WTC11 (cell line): ENCODE measurements at regions not wholly inside any gene's neighbourhood (a gene's known extent, or its start where the extent isn't known, plus 50 kb on each side); places are given as distances from the start of the nearest gene placed in this dataset.

Experiments used
- ATAC-seq: fragments of 200-7000 bp; cut with Tn5 transposase; 2 replicates; pipeline ENCODE4 v1.10.0; 2021; ENCODE audit warnings: mild to moderate bottlenecking, moderate library complexity
- CTCF ChIA-PET: fragments of 300-600 bp; sonication (Branson Sonifier 250); formaldehyde crosslinking; loops from one replicate; lab custom pipeline; 2021; ENCODE audit warnings: antibody characterized with exemption; lab: Charles Lee
- POLR2A ChIA-PET: fragments of 350-600 bp; sonication (Branson Sonifier 250); formaldehyde crosslinking; loops from one replicate; lab custom pipeline; 2021; ENCODE audit warnings: antibody characterized with exemption; lab: Charles Lee
- DNase-seq: peaks from one replicate; pipeline ENCODE4 v3.0.0; 2021; ENCODE audit warnings: low spot score
- H3K27ac Mint-ChIP-seq: 2 replicates; pipeline ENCODE4 v1.8.0; 2021; ENCODE audit warnings: mixed read lengths
- H3K27me3 Mint-ChIP-seq: 2 replicates; pipeline ENCODE4 v1.8.0; 2021; ENCODE audit warnings: low read depth, mild to moderate bottlenecking, moderate library complexity, mixed read lengths
- H3K36me3 Mint-ChIP-seq: 2 replicates; pipeline ENCODE4 v1.8.0; 2021; ENCODE audit warnings: mixed read lengths
- H3K4me1 Mint-ChIP-seq: 2 replicates; pipeline ENCODE4 v1.8.0; 2022; ENCODE audit warnings: mixed read lengths
- H3K4me3 Mint-ChIP-seq: 2 replicates; pipeline ENCODE4 v1.8.0; 2021; ENCODE audit warnings: mild to moderate bottlenecking, moderate library complexity, mixed read lengths
- H3K9me3 Mint-ChIP-seq: 2 replicates; pipeline ENCODE4 v1.8.0; 2021; ENCODE audit warnings: mixed read lengths
- AFF4 ChIP-seq: sonication (generic); formaldehyde crosslinking; IDR thresholded peaks from 2 replicates; pipeline ENCODE4 v1.8.1; 2023; ENCODE audit warnings: mild to moderate bottlenecking, missing genetic modification reagents, borderline replicate concordance
- ATF1 ChIP-seq: sonication (generic); formaldehyde crosslinking; IDR thresholded peaks from 2 replicates; pipeline ENCODE4 v1.8.1; 2023; ENCODE audit warnings: mild to moderate bottlenecking, moderate library complexity, missing genetic modification reagents
- CBFB ChIP-seq: sonication (generic); formaldehyde crosslinking; IDR thresholded peaks from 2 replicates; pipeline ENCODE4 v1.8.1; 2022; ENCODE audit warnings: mild to moderate bottlenecking, low read depth, missing genetic modification reagents
- CDX4 ChIP-seq: fragments of 250-450 bp; sonication (Bioruptor Pico); IDR thresholded peaks from 2 replicates; pipeline ENCODE4 v1.9.0; 2021; ENCODE audit warnings: moderate library complexity, mild to moderate bottlenecking, inconsistent platforms, borderline replicate concordance
- E2F4 ChIP-seq: sonication (generic); formaldehyde crosslinking; IDR thresholded peaks from 2 replicates; pipeline ENCODE4 v1.8.1; 2022; ENCODE audit warnings: low read depth, mild to moderate bottlenecking, moderate library complexity, missing genetic modification reagents, borderline replicate concordance
- E2F5 ChIP-seq: sonication (generic); formaldehyde crosslinking; IDR thresholded peaks from 2 replicates; pipeline ENCODE4 v1.8.1; 2022; ENCODE audit warnings: mild to moderate bottlenecking, moderate library complexity, missing genetic modification reagents
- ERG ChIP-seq: fragments of 250-450 bp; sonication (Bioruptor Pico); IDR thresholded peaks from 2 replicates; pipeline ENCODE4 v1.8.0; 2021; ENCODE audit warnings: mild to moderate bottlenecking
- ESRRA ChIP-seq: sonication (generic); formaldehyde crosslinking; IDR thresholded peaks from 2 replicates; pipeline ENCODE4 v1.8.1; 2022; ENCODE audit warnings: mild to moderate bottlenecking, missing genetic modification reagents, borderline replicate concordance
- FOXJ3 ChIP-seq: sonication (generic); formaldehyde crosslinking; IDR thresholded peaks from 2 replicates; pipeline ENCODE4 v1.9.0; 2021; ENCODE audit warnings: missing genetic modification reagents, mild to moderate bottlenecking, borderline replicate concordance
- GABPB1 ChIP-seq: sonication (generic); formaldehyde crosslinking; IDR thresholded peaks from 2 replicates; pipeline ENCODE4 v1.8.1; 2023; ENCODE audit warnings: mild to moderate bottlenecking, missing genetic modification reagents
- GTF2I ChIP-seq: fragments of 250-450 bp; sonication (Bioruptor Pico); conservative IDR thresholded peaks from 2 replicates; pipeline ENCODE4 v1.4.0; 2021; ENCODE audit warnings: mild to moderate bottlenecking
- IRF2 ChIP-seq: sonication (generic); formaldehyde crosslinking; IDR thresholded peaks from 2 replicates; pipeline ENCODE4 v1.8.0; 2022; ENCODE audit warnings: low read depth, missing genetic modification reagents, borderline replicate concordance
- JUN ChIP-seq: sonication (generic); formaldehyde crosslinking; IDR thresholded peaks from 2 replicates; pipeline ENCODE4 v1.8.0; 2023; ENCODE audit warnings: mild to moderate bottlenecking, missing genetic modification reagents
- NFATC4 ChIP-seq: fragments of 250-450 bp; sonication (Bioruptor Pico); IDR thresholded peaks from 2 replicates; pipeline ENCODE4 v1.9.0; 2021; ENCODE audit warnings: mild to moderate bottlenecking
- OVOL2 ChIP-seq: fragments of 250-450 bp; sonication (Bioruptor Pico); IDR thresholded peaks from 2 replicates; pipeline ENCODE4 v1.9.0; 2021; ENCODE audit warnings: mild to moderate bottlenecking, borderline replicate concordance
- PREB ChIP-seq: sonication (generic); formaldehyde crosslinking; IDR thresholded peaks from 2 replicates; pipeline ENCODE4 v1.8.1; 2022; ENCODE audit warnings: mild to moderate bottlenecking, missing genetic modification reagents, moderate library complexity, borderline replicate concordance
- SP1 ChIP-seq: sonication (generic); formaldehyde crosslinking; conservative IDR thresholded peaks from 2 replicates; pipeline ENCODE4 v1.8.1; 2022; ENCODE audit warnings: missing genetic modification reagents
- ZBTB21 ChIP-seq: sonication (generic); formaldehyde crosslinking; IDR thresholded peaks from 2 replicates; pipeline ENCODE4 v1.8.1; 2023; ENCODE audit warnings: mild to moderate bottlenecking, missing genetic modification reagents, borderline replicate concordance
- ZNF232 ChIP-seq: sonication (generic); formaldehyde crosslinking; IDR thresholded peaks from 2 replicates; pipeline ENCODE4 v1.8.0; 2022; ENCODE audit warnings: mild to moderate bottlenecking, missing genetic modification reagents
- ZSCAN18 ChIP-seq: fragments of 250-450 bp; sonication (Bioruptor Pico); IDR thresholded peaks from 2 replicates; pipeline ENCODE4 v2.1.2; 2022; ENCODE audit warnings: mild to moderate bottlenecking, moderate library complexity
- TF ChIP-seq, protein P1 (sequence below): sonication (generic); formaldehyde crosslinking; IDR thresholded peaks from 2 replicates; pipeline ENCODE4 v1.8.0; 2023; ENCODE audit warnings: missing genetic modification reagents

DNA sequence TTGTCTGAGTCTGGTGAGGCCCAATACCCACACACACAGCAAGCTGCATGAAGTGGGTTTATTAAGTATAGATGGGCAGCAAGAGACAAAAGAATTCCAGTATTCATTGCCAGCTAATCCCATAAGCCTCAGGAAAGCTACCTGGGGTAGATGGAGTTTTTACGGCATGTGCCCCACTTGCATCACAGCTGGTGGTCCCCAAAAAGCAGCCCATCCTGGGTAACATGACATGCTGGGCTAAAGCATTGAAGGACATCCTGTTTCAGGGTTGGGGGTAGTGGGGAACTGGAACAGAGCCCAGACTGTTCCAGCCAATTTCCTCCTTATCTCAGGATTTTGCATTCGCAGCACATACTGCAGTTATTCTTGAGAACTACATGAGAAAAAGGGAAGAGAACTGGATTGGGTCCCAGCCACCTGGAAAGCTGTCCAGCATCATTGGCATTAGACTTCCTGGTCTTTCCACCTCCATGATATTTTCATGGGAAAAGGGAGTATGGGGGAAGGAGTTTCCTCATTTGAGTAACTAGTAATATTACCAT lies 240.1 kb upstream of the MMADHC start (continued):
- TF ChIP-seq E2F5 (CRISPR knock-in tag) (no peak), SP1 (CRISPR knock-in tag) (no peak), ZNF232 (CRISPR knock-in tag) (no peak), GABPB1 (CRISPR knock-in tag) (no peak)

GRCh38 chr2:149826471-149827125 lies 239.0 kb upstream of the MMADHC start:
- POLR2A ChIA-PET, result no interaction called here

DNA sequence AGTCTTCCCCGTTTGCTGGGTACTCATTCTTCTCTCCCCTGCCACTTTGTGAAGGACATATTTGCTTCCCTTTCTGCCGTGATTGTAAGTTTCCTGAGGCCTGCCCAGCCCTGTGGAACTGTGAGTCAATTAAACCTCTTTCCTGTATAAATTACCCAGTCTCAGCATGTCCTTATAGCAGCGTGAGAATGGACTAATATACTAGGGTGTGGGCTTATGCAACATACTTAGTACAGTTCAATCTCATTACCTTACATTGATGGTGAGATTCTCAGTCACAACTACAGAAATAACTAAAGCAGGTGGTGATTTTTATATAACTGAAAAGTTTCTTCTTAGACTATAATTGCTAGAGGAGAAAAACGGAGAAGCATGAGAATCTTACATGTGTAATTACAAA lies 237.9 kb upstream of the MMADHC start:
- ChIA-PET CTCF (no interaction called here), POLR2A (no interaction called here)
- ATAC-seq, result no peak
- no peaks in the 10 kb centered on the region; the same call in none of the 2 replicates for H3K36me3 Mint-ChIP-seq
- no peak overlapping the region for H3K27ac Mint-ChIP-seq
- H3K4me1 Mint-ChIP-seq, result peaks cover 23% of the 10 kb centered on the region
- no peak for DNase-seq
- no peak overlapping the region for H3K4me3 Mint-ChIP-seq
- H3K27me3 Mint-ChIP-seq, result no peaks in the 10 kb centered on the region
- H3K9me3 Mint-ChIP-seq, result peaks cover 26% of the 10 kb centered on the region
- TF ChIP-seq NFATC4 (CRISPR knock-in tag) (no peak), ESRRA (no peak), CDX4 (CRISPR knock-in tag) (no peak), GTF2I (no peak), ATF1 (CRISPR knock-in tag) (no peak), JUN (CRISPR knock-in tag) (no peak), E2F4 (CRISPR knock-in tag) (no peak), AFF4 (CRISPR knock-in tag) (no peak), ERG (CRISPR knock-in tag) (no peak)
- TF ChIP-seq, protein P1, sequence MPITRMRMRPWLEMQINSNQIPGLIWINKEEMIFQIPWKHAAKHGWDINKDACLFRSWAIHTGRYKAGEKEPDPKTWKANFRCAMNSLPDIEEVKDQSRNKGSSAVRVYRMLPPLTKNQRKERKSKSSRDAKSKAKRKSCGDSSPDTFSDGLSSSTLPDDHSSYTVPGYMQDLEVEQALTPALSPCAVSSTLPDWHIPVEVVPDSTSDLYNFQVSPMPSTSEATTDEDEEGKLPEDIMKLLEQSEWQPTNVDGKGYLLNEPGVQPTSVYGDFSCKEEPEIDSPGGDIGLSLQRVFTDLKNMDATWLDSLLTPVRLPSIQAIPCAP, result no peak

More at GRCh38 chr2:149826471-149827125, 239.0 kb upstream of the MMADHC start:
- H3K4me3 Mint-ChIP-seq, result no peak overlapping the region
- DNase-seq (no peak), ATAC-seq (no peak)
- TF ChIP-seq ZBTB21 (CRISPR knock-in tag) (no peak), CBFB (CRISPR knock-in tag) (no peak), ATF1 (CRISPR knock-in tag) (no peak), ZSCAN18 (CRISPR knock-in tag) (no peak), PREB (CRISPR knock-in tag) (no peak), OVOL2 (CRISPR knock-in tag) (no peak), FOXJ3 (no peak), IRF2 (no peak)
- H3K9me3 Mint-ChIP-seq, result peaks cover 26% of the 10 kb centered on the region
- H3K36me3 Mint-ChIP-seq, result no peaks in the 10 kb centered on the region; the same call in none of the 2 replicates
- H3K27ac Mint-ChIP-seq, result no peak overlapping the region
- H3K27me3 Mint-ChIP-seq, result no peaks in the 10 kb centered on the region
- H3K4me1 Mint-ChIP-seq, result peaks cover 28% of the 10 kb centered on the region
- CTCF ChIA-PET, result no interaction called here
